NCI-H2081 treated with DMSO at 0.1 percent for 48 hours (cell line): ENCODE measurements at regions not wholly inside any gene's neighbourhood (a gene's known extent, or its start where the extent isn't known, plus 50 kb on each side); places are given as distances from the start of the nearest gene placed in this dataset.
"Not testable (repeated sequence)": the region's sequence is repeated elsewhere in the genome, so short reads cannot be mapped to it uniquely, and the experiment has no call there.

Source experiments
- DNase-seq: peaks from one replicate; lab custom pipeline; 2025; lab: John Stamatoyannopoulos, UW

- no peak for DNase-seq
Measured at GRCh38 chr2:22970991-22971390, 414.0 kb upstream of the KLHL29 start.

DNA sequence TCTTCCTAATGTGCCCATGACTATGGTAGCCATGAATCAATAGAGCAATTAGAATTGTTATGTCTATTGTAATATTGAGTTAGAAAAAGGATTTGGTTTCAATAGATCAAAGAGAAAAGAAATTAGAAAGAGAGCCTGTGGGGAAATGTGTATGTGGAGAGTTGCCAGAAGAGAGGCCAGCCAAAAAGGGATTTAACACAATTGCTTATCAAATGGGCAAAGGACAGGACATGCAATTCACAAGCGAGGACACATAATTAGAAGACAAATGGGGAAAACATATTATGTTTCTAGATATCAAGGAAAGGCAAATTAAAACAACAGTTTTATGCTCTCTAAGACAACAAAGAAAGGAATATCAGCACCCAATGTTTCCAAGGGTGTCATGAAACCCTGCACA is 403.2 kb upstream of the KLHL29 start:
- DNase-seq = no peak

DNA sequence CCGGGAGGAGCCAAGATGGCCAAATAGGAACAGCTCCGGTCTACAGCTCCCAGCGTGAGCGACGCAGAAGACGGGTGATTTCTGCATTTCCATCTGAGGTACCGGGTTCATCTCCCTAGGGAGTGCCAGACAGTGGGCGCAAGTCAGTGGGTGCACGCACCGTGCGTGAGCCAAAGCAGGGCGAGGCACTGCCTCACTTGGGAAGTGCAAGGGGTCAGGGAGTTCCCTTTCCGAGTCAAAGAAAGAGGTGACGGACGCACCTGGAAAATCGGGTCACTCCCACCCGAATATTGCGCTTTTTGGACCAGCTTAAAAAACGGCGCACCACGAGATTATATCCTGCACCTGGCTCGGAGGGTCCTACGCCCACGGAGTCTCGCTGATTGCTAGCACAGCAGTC is 400.8 kb upstream of the KLHL29 start:
- DNase-seq = not testable (repeated sequence)

DNA sequence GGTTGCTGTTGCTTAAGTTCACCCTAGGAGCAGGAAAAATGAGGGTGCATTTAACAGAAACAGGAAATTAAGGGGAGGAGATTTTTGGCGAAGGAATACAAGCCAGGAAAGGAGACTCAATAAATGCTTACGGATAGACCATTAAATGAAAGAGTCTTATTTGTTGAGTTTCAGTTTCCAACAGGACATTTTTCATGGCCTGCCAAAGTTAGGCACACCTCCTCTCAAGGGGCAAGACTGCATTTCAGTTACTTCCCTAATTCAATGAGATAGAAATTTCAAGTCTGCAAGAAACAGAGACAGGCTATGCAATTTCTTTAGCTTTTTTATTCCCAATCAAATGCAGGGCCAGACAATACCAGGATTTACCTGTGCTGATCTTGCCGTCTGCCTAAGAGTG is 394.7 kb upstream of the KLHL29 start:
- DNase-seq = no peak

- no peak for DNase-seq
Measured at GRCh38 chr2:22991844-22992243, 393.1 kb upstream of the KLHL29 start.

GRCh38 chr2:22992441-22992840 is 392.5 kb upstream of the KLHL29 start:
- DNase-seq = no peak

- DNase-seq = no peak
Measured at GRCh38 chr2:22993250-22993649, 391.7 kb upstream of the KLHL29 start.

DNA sequence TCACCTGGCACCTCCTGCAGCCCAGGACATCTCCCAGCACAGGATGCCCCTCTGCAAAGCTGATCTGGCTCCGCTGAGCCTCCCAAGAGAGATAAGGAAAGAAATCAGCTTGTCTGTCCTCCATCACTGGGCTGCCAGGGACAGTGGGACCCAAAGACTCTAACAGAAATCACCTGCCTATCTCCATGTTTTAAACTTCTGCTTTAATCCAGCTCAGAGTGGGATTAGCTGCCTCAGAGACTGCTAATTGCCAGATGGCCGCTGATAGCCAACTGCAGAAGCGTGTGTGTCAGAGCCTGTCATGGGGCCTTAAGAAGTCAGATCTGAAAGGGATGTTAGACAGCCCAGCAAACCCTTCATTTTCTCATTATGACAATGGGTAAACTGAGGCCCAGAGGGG is 389.4 kb upstream of the KLHL29 start:
- no peak for DNase-seq

DNA sequence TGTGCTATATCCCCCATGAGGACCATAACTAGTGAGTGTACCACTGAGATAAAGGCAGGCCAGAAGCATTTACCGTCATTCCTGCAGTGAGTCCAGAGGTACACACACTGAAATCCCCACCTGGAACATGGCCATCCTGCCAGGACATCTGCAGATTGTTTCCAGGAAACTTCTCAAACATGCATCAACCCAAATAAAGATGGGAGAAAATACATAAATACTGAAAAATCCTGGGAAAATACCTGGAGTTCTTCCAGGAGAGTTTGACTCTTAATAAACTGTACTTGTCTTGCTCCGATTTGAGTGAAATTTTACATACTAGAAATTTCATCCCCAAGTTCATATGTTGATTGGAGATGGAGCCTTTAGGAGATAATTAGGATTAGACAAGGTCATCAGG is 388.1 kb upstream of the KLHL29 start:
- no peak for DNase-seq

GRCh38 chr2:22998359-22998758 is 386.6 kb upstream of the KLHL29 start:
- no peak for DNase-seq

DNA sequence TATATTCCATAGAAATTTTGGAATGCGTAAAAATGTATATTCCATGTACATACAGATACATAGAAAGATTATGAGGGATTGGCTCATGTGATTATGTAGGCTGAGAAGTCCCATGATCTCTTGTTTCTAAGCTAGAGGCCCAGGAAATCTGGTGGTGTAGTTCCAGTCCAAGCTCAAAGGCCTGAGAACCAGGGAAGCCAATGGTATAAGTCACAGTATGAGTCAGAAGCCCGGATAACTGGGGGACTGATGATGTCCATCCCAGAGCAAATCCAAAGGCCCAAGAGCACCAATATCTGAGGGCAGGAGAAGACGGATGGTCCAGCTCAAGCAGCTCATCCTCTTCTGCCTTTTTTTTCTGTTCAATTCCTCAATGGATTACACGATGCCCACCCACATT is 385.0 kb upstream of the KLHL29 start:
- DNase-seq = no peak

- no peak for DNase-seq
Measured at GRCh38 chr2:23002234-23002633, 382.7 kb upstream of the KLHL29 start.

- no peak for DNase-seq
Measured at GRCh38 chr2:23005469-23005868, 379.5 kb upstream of the KLHL29 start.

DNA sequence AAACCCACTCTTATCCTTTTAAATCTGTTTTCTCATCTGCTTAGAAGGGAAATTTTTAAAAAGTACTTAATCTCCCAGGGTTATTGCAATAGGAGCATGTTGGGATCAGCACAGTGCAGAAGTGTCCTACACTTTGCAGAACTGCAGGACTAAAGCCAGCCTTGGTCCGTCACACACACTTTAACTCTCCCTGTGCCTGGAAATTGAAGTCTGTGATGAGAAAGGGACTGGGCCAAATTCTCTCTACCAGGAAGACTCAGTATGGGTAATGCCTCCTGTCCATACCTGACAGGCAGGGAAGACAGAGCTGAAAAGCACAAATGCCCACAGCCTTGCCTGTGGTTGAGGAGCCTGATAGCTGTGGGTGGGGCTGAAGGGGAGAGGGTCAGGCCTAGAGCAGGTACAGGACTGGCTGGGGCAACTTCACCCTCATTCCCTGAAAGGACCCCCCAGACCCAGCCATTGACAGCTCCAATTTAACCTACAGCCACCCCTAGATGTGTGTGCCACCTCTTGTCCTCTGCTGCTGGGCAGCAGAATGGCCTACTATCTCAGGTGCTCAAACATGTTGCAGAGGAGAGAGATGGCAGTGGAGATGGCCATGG is 377.2 kb upstream of the KLHL29 start:
- no peak for DNase-seq

GRCh38 chr2:23008440-23008839 is 376.5 kb upstream of the KLHL29 start:
- DNase-seq = no peak

GRCh38 chr2:23008951-23009350 is 376.0 kb upstream of the KLHL29 start:
- no peak for DNase-seq

DNA sequence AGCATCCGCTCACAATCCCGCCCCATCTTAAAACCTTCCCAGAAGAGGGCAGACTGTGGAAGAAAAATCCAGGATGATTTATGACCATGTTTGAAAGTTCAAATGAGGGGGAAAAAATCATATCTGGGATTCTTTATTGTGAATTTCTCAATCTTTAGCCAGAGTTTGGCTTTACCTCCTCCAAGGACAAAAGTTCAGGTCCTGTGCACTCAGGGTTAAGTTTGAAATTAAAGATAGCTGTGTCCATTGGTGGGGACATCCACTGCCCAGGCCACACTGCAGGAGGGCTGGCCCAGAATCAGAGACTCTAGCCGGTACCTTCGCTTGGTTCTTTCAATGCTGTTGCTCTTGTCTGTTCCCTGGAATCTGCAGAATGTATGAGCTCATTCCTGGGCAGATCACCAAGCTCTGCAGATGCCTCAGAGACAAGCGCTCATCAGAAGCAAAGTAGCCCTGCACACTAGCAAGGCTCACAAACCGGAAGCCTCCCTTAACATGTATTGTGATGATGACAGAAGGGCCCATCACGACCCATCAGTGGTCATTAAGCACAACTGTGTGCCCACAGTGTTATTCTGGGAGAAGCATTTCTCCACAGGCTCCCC is 375.3 kb upstream of the KLHL29 start:
- DNase-seq = no peak

DNA sequence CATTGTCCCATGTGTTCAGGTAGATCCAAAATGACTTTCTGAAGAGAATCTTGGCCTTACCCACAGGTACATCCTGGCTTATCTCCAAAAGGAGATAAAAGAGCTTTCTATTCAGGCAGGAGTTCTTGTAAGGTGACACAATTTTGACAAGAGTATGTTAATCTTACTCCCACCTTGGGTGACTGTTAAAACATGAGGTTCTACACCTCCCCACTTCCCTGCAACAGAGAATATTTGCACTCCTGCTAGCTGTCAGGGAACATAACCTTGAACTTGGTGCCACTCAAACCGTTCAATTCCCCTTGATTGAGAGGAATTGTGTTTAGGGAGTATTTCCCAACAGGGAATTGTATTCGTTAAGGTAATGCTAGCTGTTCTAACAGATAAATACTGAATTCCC is 372.5 kb upstream of the KLHL29 start:
- DNase-seq = no peak

DNA sequence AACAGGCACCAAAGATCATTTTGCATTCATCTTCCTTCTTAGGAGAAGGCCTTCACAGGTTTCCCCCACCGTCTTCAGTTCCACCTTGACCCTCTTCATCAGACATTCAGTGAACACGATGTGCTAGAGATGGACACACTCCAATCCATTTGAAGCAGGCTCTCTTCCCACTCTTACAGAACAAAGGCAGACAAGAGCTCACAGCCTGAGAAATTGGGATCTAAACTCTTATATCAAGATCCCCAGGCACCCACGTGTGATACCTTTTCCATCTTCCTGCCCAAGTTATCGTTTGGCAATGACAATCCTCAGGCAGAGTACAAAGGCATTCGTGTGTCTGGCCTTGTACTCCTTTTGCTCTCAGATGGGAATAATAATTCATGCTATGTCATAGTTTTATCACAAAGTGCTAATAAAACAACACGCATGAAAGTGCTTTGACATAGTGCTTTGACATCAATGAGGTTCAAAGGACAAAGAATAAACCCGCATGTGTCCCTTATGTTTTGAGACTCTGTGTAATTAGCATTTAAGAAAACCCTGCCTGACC is 369.3 kb upstream of the KLHL29 start:
- DNase-seq = no peak

DNA sequence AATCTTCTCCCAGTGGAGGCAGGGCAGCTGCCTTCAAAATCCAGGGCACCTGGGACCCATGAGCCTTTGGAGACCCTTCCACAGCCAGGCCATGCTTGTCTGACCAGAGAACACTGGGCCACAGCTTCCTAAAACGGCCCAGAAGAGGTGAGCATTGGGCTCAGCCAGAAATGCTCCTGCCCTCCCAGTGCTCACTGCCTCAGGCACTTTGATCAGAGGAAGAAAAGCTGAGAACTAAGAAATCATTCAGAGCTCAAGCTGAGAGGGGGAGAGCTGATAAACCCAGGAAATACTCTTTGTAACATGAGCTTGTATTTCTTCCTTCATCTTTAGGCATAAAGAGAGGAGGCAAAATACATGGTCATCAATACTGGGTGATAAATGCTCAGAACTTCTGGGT is 365.5 kb upstream of the KLHL29 start:
- DNase-seq = no peak

DNA sequence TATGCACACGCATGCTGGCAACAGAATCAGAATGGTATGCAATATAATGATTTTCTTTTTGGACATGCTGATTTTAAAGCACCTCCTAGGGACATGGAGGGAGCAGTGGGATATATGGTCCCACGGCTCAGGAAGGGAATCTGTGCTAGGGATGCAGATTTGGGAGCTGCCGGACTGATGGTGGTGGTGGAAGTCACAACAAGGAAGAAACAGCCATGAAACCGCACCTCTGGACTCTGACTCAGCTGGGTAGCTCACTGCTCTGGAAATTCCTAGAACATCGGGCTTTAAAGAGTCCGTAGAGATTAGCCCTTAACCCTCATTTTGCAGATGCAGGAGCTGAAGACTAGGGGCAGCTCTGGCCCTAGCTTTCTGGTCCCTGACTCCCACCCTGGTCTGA is 364.3 kb upstream of the KLHL29 start:
- no peak for DNase-seq

- DNase-seq = no peak
Measured at GRCh38 chr2:23021311-23022120, 363.5 kb upstream of the KLHL29 start.

GRCh38 chr2:23023722-23024121 is 361.3 kb upstream of the KLHL29 start:
- no peak for DNase-seq
